ENCODE measurements at regions not wholly inside any gene's neighbourhood (a gene's known extent, or its start where the extent isn't known, plus 50 kb on each side); places are given as distances from the start of the nearest gene placed in this dataset.
"Not testable (repeated sequence)": the region's sequence is repeated elsewhere in the genome, so short reads cannot be mapped to it uniquely, and the experiment has no call there.

- not testable (repeated sequence) for TF ChIP-seq POLR2A, CTCF, POLR2AphosphoS5 (IDR thresholded peaks at IDR 0.05)
Measured at GRCh38 chr21:8205094-8205891, 2316.1 kb upstream of the TPTE start.

Measured in sigmoid colon (tissue), 4 donors.